Fibroblast of lung (primary cell): ENCODE measurements at regions not wholly inside any gene's neighbourhood (a gene's known extent, or its start where the extent isn't known, plus 50 kb on each side); places are given as distances from the start of the nearest gene placed in this dataset.

Experiments
- CTCF ChIP-seq, 2 donors: IDR thresholded peaks in 1 of 2; conservative IDR thresholded peaks in 1 of 2; 1 replicate in 1 of 2; 2 replicates in 1 of 2; pipeline ENCODE4 v1.5.1; 2011 to 2012; ENCODE audit warnings: low read length in 2 of 2, control low read depth in 1 of 2, inconsistent platforms in 1 of 2, low read depth in 1 of 2, mild to moderate bottlenecking in 1 of 2
- EZH2 ChIP-seq: IDR thresholded peaks from 2 replicates; pipeline ENCODE4 v1.5.1; 2012; ENCODE audit warnings: low read length, control low read depth, mild to moderate bottlenecking; ENCODE audit errors: missing control alignments

GRCh38 chr20:40895182-40895581, 133.4 kb upstream of the TOP1 start:
- TF ChIP-seq CTCF (conservative IDR thresholded peaks at IDR 0.05 in 1 of 2, IDR thresholded peaks at IDR 0.05 in 1 of 2; ENCODE audit: low read depth in 1 of 2, low read length in 2 of 2): no peak
- TF ChIP-seq EZH2: no peak
